ENCODE measurements at regions not wholly inside any gene's neighbourhood (a gene's known extent, or its start where the extent isn't known, plus 50 kb on each side); places are given as distances from the start of the nearest gene placed in this dataset.
"Not testable (repeated sequence)": the region's sequence is repeated elsewhere in the genome, so short reads cannot be mapped to it uniquely, and the experiment has no call there.

GRCh38 chr2:118443596-118443995 is 355.3 kb downstream of the INSIG2 start:
- DNase-seq = no peak

DNA sequence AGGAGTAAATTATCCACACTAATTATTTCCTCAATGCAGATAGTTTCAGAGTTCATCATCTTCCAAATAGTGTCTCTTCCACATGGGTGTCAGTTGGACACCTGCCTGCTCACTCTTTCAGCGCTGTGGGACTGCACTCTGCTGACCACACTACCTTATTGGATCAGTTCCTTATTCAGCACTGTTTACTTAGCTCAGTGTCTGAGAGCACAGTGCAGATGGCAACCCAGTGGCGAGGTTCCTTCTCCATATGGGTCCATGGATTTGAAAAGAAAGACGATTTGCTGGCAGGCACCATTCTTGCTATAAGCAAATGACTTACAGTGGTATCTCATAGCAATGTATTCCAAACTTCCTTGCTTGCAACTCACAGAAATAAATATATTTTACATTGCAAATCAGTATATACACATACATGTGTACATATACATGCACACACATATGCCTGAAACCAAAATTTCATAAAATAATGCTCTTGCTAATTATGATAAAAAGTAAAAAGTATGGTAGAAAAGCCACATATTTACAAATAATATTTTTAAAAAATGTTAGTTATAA is 354.8 kb downstream of the INSIG2 start:
- no peak for DNase-seq

DNA sequence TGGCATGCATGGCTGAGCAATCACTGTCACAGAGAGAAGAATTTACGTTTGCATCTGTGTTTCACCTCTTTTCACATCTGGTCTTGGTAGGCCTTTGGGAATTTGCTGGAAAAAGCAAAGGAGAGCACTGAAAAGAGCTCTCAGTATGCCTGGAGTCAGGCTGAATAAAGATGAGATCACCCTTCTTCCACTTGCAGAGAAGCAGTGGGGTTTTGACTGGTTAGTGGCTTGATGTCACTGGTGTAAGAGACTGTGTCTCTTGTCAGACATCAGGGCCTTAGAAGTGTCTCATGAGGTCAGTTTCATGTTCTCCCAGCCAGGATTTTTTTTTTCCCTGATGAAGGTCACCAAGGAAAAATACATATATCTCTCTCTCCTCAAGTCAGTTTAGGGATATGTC is 353.8 kb downstream of the INSIG2 start:
- no peak for DNase-seq

- no peak for DNase-seq
Observed at GRCh38 chr2:118440404-118441098, 352.3 kb downstream of the INSIG2 start.

DNA sequence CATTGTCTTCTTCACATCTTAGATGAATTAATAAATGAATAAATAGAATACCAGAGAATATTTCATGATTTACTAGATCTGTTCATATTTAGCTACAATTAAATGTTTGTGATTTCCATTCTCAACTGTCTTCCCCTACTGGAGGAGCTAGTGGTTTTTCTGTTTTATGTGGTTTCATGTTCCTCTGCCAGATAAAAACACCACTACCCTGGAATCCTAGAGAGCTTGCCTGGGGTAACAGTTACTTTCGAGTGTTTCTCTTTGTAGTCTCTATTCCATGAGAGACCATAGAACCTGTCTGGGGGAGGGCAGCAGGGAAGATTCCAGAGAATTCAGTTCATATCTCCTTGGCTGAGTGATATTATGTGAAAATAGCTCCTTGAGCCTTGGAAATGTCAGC is 349.2 kb downstream of the INSIG2 start:
- no peak for DNase-seq

DNA sequence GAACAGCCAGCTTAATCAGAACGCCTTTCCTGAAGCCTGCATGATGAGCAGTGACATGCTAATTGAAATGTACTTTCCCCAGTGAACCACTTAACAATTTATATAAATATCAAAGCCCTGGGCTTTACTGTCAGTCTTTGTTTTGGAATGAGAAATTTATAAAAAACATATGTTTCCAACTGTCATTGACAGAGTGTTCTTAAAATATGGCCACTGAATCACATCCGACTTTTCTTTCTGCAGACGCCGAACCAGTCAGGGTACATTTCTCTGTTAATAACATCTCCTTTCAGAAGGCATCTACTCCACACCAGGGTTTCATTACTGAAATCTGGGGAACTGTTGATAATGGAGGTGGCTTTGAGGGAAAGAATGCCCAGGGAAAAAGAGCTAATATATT is 343.7 kb downstream of the INSIG2 start:
- no peak for DNase-seq

- DNase-seq = no peak
Observed at GRCh38 chr2:118431586-118431985, 343.3 kb downstream of the INSIG2 start.

- DNase-seq = no peak
Observed at GRCh38 chr2:118431165-118431517, 342.9 kb downstream of the INSIG2 start.

- DNase-seq = no peak
Observed at GRCh38 chr2:118430510-118431164, 342.4 kb downstream of the INSIG2 start.

DNA sequence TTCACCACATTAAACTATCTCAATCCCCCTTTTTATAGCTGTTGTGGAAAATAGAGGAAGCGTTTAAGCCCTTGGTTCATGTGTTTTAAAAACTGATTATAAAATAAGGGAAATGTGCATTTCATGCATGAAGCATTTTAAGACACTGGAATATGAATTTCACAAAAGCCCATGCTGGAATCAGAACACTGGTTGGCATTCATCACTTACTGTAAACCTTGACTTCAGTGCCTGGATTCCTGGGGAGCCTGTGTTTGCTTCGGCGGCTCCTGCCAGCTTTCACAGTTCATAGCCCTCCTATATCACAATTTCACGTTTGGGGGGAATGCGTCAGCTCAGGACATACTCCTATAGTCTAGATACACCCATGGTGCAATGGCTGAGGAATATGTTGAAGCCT is 336.9 kb downstream of the INSIG2 start:
- no peak for DNase-seq

GRCh38 chr2:118423776-118424175 is 335.5 kb downstream of the INSIG2 start:
- no peak for DNase-seq

DNA sequence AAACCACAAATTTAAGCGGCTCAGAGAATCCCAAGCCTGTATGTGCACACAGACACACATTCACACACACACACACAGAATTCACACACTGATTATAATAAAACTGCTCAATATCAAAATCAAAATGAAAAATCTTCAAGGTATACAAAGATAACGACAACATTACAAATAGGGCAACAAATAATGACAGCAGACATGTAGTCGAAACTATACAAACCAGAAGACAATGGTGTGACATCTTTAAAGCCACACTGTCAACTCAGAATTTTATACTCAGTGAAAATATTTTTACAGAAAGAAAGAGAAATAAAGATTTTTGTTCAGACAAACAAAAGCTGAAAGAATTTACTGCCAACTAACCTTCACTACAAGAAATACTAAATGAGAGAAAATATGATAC is 333.4 kb downstream of the INSIG2 start:
- DNase-seq = no peak

- DNase-seq = no peak
Observed at GRCh38 chr2:118417406-118418120, 329.3 kb downstream of the INSIG2 start.

- not testable (repeated sequence) for DNase-seq
Observed at GRCh38 chr2:118415186-118415585, 326.9 kb downstream of the INSIG2 start.

DNA sequence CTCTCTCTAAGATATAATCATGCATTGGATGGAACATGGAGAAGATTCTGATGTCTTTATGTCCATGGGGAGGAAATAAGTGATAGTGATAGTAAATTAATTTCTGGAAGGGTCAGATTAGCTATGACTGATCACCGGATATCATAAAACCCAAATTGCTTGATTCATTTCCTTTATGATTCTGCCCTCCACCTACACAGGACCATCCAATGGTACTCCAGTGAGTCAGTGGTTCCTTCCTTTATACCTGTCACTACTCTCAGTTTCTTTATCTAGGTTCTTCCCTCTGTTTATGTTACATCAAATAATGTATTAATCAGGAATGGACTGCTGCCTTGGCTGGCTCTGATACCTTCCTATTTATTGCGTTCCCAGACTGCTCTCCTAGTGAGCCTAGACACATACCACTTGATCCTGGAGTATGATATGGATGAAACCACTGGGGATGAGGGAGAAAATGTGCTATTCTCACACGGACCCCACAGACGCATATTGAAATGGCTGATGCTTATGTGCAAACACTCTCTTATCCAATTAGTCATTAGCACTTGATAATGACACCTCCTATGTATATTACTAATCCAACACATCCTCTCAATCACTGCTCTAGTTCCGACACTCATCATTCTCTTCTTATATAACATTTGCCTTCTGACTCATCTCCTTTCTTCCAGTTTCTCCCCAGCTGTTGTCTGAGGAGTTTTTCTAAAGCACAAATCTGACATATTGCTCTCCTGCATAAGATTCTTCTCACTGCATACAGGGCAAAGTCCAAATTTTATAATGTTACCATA is 315.6 kb downstream of the INSIG2 start:
- no peak for DNase-seq

DNA sequence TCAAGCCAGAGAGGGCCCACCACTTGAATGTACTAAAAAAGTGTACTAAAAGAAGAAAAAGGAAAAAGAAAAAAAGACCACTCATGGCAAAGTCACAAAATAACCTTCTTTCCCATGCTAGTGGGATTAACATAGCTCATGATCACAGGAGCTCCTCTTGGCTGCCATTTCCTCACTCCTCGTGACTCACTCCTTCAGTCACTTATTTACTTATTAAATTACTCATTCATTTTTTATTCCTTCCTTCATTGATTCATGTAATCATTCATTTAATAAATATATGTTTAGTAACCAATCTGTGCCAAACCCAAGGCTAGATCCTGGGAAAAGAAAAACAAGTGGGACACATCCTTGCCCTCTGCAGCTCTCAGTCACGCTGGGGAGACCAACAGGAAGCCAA is 300.5 kb downstream of the INSIG2 start:
- DNase-seq = no peak

DNA sequence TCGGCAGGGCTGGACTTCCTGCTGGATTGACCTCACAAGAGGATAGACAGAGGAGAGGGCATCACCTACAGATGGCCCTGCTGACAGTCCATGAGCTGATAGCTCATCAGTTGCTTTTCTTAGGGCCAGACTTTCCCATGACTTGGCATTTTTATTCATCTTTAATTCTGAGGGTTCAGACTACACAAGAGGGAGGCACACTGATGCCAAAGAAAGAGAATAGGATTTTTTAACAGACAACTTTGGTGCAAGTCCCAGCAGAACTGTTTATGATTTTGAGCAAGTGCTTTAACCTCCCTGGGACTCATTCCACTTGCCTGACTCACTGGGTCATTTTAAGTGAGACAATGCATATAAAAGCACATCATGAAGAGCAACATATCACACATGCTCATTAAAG is 299.2 kb downstream of the INSIG2 start:
- no peak for DNase-seq

- no peak for DNase-seq
Observed at GRCh38 chr2:118386641-118387302, 298.5 kb downstream of the INSIG2 start.

- no peak for DNase-seq
Observed at GRCh38 chr2:118380915-118381653, 292.8 kb downstream of the INSIG2 start.

DNA sequence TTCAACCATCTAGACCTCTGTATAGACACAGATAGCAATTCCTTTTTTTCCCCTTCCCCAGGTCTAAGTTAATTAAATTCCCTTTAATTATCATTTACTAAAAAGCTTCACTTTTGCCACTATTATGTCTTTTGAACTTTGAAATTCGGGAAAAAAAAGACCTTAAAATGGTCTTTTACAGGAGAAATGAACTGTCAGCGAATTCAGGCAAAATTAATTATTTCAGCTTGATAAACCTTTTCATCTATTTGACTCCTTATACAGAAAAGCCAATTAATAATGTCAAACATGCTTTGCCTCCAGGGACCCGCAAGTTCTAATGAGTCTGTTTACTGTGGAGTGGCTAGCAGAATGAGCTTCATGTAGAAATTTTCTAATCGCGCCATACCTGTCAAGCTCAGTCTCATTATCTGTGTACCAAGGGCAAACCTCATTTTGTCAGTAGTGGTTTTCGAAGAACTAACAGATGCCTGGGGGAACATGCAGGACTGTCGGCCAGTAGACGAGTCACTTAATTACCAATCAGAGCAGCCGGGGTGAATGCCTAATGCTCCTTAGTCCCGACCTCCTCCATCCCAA is 287.7 kb downstream of the INSIG2 start:
- DNase-seq = no peak

DNA sequence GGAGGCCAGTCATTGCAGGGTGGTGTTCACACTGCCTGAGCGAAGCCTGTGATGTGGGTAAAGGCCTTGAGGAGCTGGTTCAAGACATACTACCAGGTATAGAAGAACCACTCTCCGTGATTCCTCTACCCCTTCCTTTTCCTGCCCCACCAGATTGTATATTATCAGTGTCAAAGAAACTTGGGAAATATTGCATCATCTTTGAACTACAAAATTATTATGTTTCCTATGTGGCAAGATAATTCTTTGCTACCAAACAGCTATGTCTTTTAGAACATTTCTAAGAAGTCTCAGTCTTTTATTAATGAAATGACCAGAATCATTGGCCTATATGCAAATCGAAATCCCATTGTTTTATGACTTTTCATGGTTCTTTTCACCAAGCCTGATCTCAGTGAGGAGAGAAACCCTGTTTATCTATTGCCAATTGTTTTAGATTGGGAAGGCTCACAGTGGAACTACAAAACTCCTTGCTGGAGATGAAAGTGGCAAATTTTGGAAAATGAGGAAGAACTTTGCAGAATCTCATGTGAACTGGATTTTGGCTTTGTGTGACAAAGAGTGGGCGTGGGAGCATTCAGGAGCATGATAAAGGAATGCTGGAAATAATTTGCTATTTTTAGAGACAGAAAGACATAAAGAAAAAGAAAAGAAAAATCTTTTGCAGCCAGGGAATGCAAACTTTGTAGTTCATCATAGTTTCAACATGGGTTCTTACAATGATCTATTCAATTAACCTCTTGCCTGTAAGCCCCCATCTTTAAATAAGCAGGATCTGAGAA is 286.9 kb downstream of the INSIG2 start:
- DNase-seq = no peak

Measured in activated CD8-positive, alpha-beta memory T cell treated with anti-CD3 and anti-CD28 coated beads, Interleukin-2, amount 50 U/mL, for 4 hours (primary cell).